Thyroid gland (tissue), 4 donors: ENCODE measurements at regions not wholly inside any gene's neighbourhood (a gene's known extent, or its start where the extent isn't known, plus 50 kb on each side); places are given as distances from the start of the nearest gene placed in this dataset.

Source experiments
- DNase-seq, 2 donors: peaks; one replicate each; pipeline ENCODE4 v3.0.0-alpha.2; 2019
- H3K27ac ChIP-seq, 3 donors: fragments of 200-600 bp; sonication (generic); 1 replicate in 2 of 3; 2 replicates in 1 of 3; pipeline ENCODE4 v1.5.1; 2016 to 2019; ENCODE audit warnings: mild to moderate bottlenecking in 1 of 3, moderate library complexity in 1 of 3
- H3K27me3 ChIP-seq: fragments of 200-600 bp; sonication (generic); one replicate; pipeline ENCODE4 v1.5.1; 2019
- H3K36me3 ChIP-seq, 2 donors: fragments of 200-600 bp; sonication (generic); one replicate each; pipeline ENCODE4 v1.5.1; 2016 to 2019
- H3K4me1 ChIP-seq, 2 donors: fragments of 200-600 bp; sonication (generic); one replicate each; pipeline ENCODE4 v1.5.1; 2017 to 2019
- H3K4me3 ChIP-seq, 3 donors: fragments of 200-600 bp; sonication (generic); replicated peaks in 1 of 3; 1 replicate in 2 of 3; 2 replicates in 1 of 3; pipeline ENCODE4 v1.5.1; 2016; ENCODE audit warnings: mild to moderate bottlenecking in 1 of 3
- H3K9me3 ChIP-seq: fragments of 200-600 bp; sonication (generic); one replicate; pipeline ENCODE4 v1.5.1; 2017
- POLR2A ChIP-seq, 2 donors: fragments of 450-650 bp; IDR thresholded peaks; one replicate each; pipeline ENCODE4 v1.6.1; 2017; ENCODE audit warnings: antibody characterized with exemption in 2 of 2, mild to moderate bottlenecking in 2 of 2, moderate library complexity in 1 of 2
- WGBS, 2 donors: methylation state at CpG; one replicate each; pipeline ENCODE4 v1.1.5; 2017; 5-methylcytosine and 5-hydroxymethylcytosine counted together
- intact Hi-C: fragments of 100-400 bp; cut with DNase I; formaldehyde crosslinking; loops from one replicate; pipeline ENCODE4 v1.15.1; 2023
- TF ChIP-seq, protein P1 (sequence below), 6 experiments: fragments of 200-600 bp in 3 of 6; fragments of 450-650 bp in 3 of 6; sonication (generic) in 3 of 6; IDR thresholded peaks; one replicate each; pipeline ENCODE4 v1.5.1; 2016 to 2019; ENCODE audit warnings: antibody characterized with exemption in 6 of 6, mild to moderate bottlenecking in 2 of 6, inconsistent platforms in 1 of 6, moderate library complexity in 1 of 6

DNA sequence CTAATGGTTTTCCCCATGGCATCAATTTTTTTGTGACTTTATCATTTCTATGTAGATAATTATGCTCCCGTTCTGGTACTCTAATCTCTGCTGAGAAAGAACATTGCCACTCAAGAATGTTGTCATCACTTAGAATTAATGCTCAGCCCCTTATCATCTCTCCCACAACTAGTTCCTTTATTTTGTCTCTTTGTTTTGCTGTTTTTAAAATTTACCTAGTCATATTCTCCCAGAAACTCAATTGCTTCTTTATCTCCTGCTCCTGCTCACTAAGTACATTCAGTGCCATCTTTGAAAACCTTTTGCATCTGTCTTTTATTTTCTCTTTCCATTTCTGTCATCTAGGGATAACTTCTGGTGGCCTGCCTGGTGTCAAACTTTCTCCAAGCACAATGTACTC is 324.9 kb upstream of the MTPN start:
- WGBS, 2 donors: 93% methylated on average over 1 of the region's 1 CpG
- intact Hi-C loops: no loop called here
- DNase-seq: no peak
- Histone ChIP-seq H3K9me3 (no peaks in the 10 kb centered on the region), H3K27ac (no peak overlapping the region), H3K4me3 (no peak overlapping the region), H3K4me1 (no peaks in the 10 kb centered on the region), H3K36me3 (no peaks in the 10 kb centered on the region), H3K27me3 (no peaks in the 10 kb centered on the region)
- no peak for TF ChIP-seq POLR2A (IDR thresholded peaks at IDR 0.05)
- TF ChIP-seq, protein P1, sequence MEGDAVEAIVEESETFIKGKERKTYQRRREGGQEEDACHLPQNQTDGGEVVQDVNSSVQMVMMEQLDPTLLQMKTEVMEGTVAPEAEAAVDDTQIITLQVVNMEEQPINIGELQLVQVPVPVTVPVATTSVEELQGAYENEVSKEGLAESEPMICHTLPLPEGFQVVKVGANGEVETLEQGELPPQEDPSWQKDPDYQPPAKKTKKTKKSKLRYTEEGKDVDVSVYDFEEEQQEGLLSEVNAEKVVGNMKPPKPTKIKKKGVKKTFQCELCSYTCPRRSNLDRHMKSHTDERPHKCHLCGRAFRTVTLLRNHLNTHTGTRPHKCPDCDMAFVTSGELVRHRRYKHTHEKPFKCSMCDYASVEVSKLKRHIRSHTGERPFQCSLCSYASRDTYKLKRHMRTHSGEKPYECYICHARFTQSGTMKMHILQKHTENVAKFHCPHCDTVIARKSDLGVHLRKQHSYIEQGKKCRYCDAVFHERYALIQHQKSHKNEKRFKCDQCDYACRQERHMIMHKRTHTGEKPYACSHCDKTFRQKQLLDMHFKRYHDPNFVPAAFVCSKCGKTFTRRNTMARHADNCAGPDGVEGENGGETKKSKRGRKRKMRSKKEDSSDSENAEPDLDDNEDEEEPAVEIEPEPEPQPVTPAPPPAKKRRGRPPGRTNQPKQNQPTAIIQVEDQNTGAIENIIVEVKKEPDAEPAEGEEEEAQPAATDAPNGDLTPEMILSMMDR (IDR thresholded peaks at IDR 0.05): no peak

DNA sequence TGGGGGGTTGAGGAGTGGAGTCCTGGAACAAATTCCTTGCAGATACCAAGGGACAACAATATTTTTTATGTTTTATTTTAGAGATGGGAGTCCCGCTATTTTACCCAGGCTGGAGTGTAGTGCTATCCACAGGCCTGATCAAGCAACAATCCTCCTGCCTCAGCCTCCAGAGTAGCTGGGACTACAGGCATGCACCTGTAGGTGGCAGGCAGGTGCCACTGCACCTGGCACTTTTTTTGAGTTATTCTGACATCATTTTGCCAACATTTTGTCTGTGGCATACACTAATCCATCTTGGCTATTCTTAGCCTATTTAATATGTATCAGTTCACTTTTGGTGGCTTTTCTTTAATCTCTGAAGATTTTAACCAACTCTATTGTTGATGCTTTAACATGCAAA is 317.8 kb upstream of the MTPN start:
- intact Hi-C loops: no loop called here
- 95 to 100% methylated on average over 1 of the region's 1 CpG for WGBS, 2 donors

DNA sequence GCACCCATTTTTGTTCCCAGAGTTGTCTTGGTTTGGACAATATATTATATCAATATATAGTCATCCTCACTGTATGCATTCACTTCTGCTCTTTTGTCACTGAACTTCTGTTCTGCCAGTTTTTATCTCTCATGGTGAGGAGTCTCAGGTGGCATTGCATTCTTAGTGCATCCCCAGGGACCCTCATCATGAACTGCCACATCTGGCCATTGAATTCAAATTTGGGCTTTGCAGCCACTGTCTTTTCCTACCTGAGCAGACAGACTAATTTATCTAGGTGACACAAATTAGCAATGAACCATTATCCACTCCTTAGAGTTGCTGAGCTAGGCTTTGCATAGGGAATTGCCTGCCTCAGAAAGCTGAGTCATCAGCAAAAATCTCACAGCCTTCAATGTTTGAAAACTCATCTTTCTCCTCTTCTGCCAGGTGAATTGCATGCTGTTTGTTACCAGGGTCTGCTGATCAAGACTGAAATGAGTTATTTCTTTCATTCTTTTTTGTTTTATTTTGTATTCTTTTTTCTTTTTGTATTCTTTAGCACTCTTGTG is 316.8 kb upstream of the MTPN start:
- intact Hi-C loops: no loop called here
- no peak for DNase-seq
- no peak overlapping the region for H3K27ac ChIP-seq
- no peaks in the 10 kb centered on the region for H3K27me3 ChIP-seq
- no peak for TF ChIP-seq POLR2A (IDR thresholded peaks at IDR 0.05)
- TF ChIP-seq, protein P1 (IDR thresholded peaks at IDR 0.05): no peak
- no peaks in the 10 kb centered on the region for H3K36me3 ChIP-seq
- no peaks in the 10 kb centered on the region for H3K4me1 ChIP-seq
- no peak overlapping the region for H3K4me3 ChIP-seq
- H3K9me3 ChIP-seq: no peaks in the 10 kb centered on the region

More for the DNA sequence above, 317.8 kb upstream of the MTPN start:
- H3K9me3 ChIP-seq: no peaks in the 10 kb centered on the region
- H3K36me3 ChIP-seq: no peaks in the 10 kb centered on the region
- H3K4me3 ChIP-seq: no peak overlapping the region
- no peak overlapping the region for H3K27ac ChIP-seq
- TF ChIP-seq, protein P1 (IDR thresholded peaks at IDR 0.05): no peak
- TF ChIP-seq POLR2A (IDR thresholded peaks at IDR 0.05): no peak
- no peak for DNase-seq
- no peaks in the 10 kb centered on the region for H3K4me1 ChIP-seq
- H3K27me3 ChIP-seq: no peaks in the 10 kb centered on the region

DNA sequence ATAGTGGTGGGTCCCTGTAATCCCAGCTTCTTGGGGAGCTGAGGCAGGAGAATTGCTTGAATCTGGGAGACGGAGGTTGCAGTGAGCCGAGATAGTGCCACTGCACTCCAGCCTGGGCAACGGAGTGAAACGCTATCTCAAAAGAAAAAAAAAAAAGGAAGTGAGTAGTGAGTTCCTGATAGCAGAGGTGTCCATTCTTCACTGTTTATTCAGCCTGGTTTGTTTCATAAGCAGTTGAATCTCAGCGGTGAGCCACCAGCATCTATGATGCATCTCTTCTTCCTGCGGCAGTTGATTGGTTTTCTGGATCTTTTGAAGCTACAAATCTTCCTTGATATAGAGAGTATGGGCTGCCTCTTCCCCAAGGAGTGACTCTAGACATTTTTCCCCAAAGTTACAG is 316.1 kb upstream of the MTPN start:
- Histone ChIP-seq H3K4me3 (no peak overlapping the region), H3K36me3 (no peaks in the 10 kb centered on the region), H3K27ac (no peak overlapping the region), H3K9me3 (no peaks in the 10 kb centered on the region), H3K4me1 (no peaks in the 10 kb centered on the region), H3K27me3 (no peaks in the 10 kb centered on the region)
- intact Hi-C loops: no loop called here
- no peak for DNase-seq
- TF ChIP-seq, protein P1 (IDR thresholded peaks at IDR 0.05): no peak
- no peak for TF ChIP-seq POLR2A (IDR thresholded peaks at IDR 0.05)
- 77 to 78% methylated on average over 6 of the region's 6 CpGs for WGBS, 2 donors

DNA sequence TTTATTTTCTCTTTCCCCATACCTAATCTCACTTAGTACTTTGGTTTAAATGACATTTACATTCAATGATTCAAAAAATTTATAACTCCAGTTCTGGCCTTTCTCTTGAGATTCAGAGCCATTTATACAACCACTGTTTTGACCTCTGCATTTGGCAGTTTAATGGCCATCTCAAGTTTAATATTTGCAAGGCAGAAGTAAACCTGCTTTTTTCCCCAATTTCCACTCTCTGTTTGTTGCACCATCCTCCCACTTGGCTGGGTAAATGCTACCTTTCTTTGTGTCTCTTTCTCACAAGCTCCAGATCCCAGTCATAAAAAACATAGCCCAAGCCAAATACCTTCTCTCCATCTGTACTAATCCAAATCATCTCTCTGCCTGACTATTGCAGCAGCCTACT is 315.2 kb upstream of the MTPN start:
- H3K4me3 ChIP-seq: no peak overlapping the region
- DNase-seq: no peak
- intact Hi-C loops: no loop called here

More for the DNA sequence above, 315.2 kb upstream of the MTPN start:
- H3K27me3 ChIP-seq: no peaks in the 10 kb centered on the region
- no peaks in the 10 kb centered on the region for H3K4me1 ChIP-seq
- H3K9me3 ChIP-seq: no peaks in the 10 kb centered on the region
- H3K36me3 ChIP-seq: no peaks in the 10 kb centered on the region
- TF ChIP-seq, protein P1 (IDR thresholded peaks at IDR 0.05): no peak
- TF ChIP-seq POLR2A (IDR thresholded peaks at IDR 0.05): no peak
- H3K27ac ChIP-seq: no peak overlapping the region
